ENCODE measurements at regions not wholly inside any gene's neighbourhood (a gene's known extent, or its start where the extent isn't known, plus 50 kb on each side); places are given as distances from the start of the nearest gene placed in this dataset.

DNA sequence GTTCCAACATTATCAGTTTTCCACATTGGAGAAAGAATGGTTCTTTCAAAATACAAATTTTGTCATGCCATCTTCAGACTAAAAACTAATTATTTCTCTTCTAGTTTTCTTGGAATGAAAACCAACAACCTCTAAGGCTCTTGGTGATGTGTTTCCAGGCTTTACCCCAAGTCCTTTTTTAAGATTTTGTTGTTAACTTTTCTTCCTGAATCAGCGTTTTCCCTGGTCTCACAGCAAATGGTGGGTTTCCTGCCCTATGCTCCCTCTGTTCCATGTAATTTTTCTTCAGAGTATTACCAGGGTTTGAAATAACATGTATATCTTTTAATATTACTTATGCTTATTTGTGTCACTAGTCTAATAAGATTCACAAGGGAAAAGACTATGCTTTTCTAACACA, 1311.9 kb downstream of the LRFN5 start:
- H3K4me3 ChIP-seq (ENCODE audit: low read depth, low read length), result no peak overlapping the region
- no peaks in the 10 kb centered on the region for H3K27me3 ChIP-seq (ENCODE audit: control insufficient read depth, insufficient read depth, low read length)
- no peak for FAIRE-seq
- TF ChIP-seq, protein P1, sequence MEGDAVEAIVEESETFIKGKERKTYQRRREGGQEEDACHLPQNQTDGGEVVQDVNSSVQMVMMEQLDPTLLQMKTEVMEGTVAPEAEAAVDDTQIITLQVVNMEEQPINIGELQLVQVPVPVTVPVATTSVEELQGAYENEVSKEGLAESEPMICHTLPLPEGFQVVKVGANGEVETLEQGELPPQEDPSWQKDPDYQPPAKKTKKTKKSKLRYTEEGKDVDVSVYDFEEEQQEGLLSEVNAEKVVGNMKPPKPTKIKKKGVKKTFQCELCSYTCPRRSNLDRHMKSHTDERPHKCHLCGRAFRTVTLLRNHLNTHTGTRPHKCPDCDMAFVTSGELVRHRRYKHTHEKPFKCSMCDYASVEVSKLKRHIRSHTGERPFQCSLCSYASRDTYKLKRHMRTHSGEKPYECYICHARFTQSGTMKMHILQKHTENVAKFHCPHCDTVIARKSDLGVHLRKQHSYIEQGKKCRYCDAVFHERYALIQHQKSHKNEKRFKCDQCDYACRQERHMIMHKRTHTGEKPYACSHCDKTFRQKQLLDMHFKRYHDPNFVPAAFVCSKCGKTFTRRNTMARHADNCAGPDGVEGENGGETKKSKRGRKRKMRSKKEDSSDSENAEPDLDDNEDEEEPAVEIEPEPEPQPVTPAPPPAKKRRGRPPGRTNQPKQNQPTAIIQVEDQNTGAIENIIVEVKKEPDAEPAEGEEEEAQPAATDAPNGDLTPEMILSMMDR (IDR thresholded peaks at IDR 0.05; ENCODE audit: insufficient read depth, low read length, severe bottlenecking), result no peak
- DNase-seq (ENCODE audit: low read depth), result no peak
- no peaks in the 10 kb centered on the region for H3K36me3 ChIP-seq (ENCODE audit: control insufficient read depth, insufficient read depth, low read length)

- no peak for DNase-seq (ENCODE audit: low read depth)
- Histone ChIP-seq H3K27me3 (ENCODE audit: control insufficient read depth, insufficient read depth, low read length) (no peaks in the 10 kb centered on the region), H3K36me3 (ENCODE audit: control insufficient read depth, insufficient read depth, low read length) (no peaks in the 10 kb centered on the region), H3K4me3 (ENCODE audit: low read depth, low read length) (no peak overlapping the region)
- FAIRE-seq, result no peak
- TF ChIP-seq, protein P1 (IDR thresholded peaks at IDR 0.05; ENCODE audit: insufficient read depth, low read length, severe bottlenecking), result no peak
Observed at GRCh38 chr14:42911642-42912041, 1305.0 kb downstream of the LRFN5 start.

- TF ChIP-seq, protein P1 (IDR thresholded peaks at IDR 0.05; ENCODE audit: insufficient read depth, low read length, severe bottlenecking), result no peak
- Histone ChIP-seq H3K36me3 (ENCODE audit: control insufficient read depth, insufficient read depth, low read length) (no peaks in the 10 kb centered on the region), H3K27me3 (ENCODE audit: control insufficient read depth, insufficient read depth, low read length) (no peaks in the 10 kb centered on the region), H3K4me3 (ENCODE audit: low read depth, low read length) (no peak overlapping the region)
- no peak for DNase-seq (ENCODE audit: low read depth)
- FAIRE-seq, result no peak
Observed at GRCh38 chr14:42909659-42910058, 1303.0 kb downstream of the LRFN5 start.

DNA sequence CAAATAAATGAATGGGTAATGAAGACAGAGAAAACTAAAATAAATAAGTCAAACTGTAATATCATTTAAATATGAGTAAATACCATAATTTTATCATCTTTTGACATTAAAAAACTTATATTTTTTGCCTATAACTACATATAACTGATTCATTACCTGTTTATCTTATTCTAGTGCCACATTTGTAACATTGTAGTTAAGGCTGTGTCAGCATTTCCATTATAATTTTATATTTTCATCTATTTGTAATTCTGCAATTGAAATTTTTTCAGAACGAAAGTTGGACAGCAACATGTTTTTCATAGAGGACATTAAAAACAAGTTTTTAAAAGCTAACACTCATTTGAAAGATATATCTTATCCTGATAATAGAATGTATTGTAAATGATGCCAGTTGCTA, 1286.5 kb downstream of the LRFN5 start:
- no peaks in the 10 kb centered on the region for H3K27me3 ChIP-seq (ENCODE audit: control insufficient read depth, insufficient read depth, low read length)
- no peaks in the 10 kb centered on the region for H3K36me3 ChIP-seq (ENCODE audit: control insufficient read depth, insufficient read depth, low read length)
- DNase-seq (ENCODE audit: low read depth) (no peak), FAIRE-seq (no peak)
- no peak overlapping the region for H3K4me3 ChIP-seq (ENCODE audit: low read depth, low read length)
- TF ChIP-seq, protein P1 (IDR thresholded peaks at IDR 0.05; ENCODE audit: insufficient read depth, low read length, severe bottlenecking), result no peak

DNA sequence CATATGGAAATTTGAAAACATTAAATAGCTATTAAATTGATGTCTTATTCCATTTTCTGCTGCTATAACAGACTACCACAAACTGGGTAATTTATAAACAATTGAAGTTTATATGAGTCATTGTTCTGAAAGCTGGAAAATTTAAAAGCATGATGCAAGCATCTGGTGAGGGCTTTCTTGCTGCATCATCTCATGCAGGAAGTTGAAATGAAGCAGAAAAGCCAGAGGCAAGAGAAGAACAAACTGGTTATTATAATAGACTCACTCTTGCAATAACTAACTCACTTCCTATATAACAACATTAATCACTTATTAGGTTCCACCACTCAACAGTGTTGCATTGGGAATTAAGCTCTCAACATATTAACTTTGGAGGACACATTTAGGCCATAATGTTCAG, 1277.4 kb downstream of the LRFN5 start:
- peak; percentile 64 for DNase-seq (ENCODE audit: low read depth)

DNA sequence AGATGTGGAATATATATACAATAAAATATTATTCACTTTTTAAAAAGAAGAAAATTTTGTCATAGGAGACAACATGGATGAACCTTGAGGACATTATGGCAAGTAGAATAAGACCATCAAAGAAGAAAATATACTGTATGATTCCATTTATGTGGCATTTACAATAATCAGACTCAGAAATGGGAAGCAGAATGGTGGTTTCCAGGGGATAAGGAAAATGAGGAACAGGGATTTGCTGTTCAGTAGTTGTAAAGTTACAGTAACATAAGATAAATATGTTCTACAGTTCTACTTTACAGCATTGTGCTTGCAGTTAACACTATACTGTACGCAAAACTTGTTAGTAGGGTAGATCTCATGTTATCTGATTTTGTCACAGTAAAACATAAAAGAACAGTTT, 1271.0 kb downstream of the LRFN5 start:
- DNase-seq (ENCODE audit: low read depth) (no peak), FAIRE-seq (no peak)

More for the DNA sequence above, 1277.4 kb downstream of the LRFN5 start:
- H3K4me3 ChIP-seq (ENCODE audit: low read depth, low read length), result no peak overlapping the region
- TF ChIP-seq, protein P1 (IDR thresholded peaks at IDR 0.05; ENCODE audit: insufficient read depth, low read length, severe bottlenecking), result no peak
- FAIRE-seq, result no peak
- H3K36me3 ChIP-seq (ENCODE audit: control insufficient read depth, insufficient read depth, low read length), result no peaks in the 10 kb centered on the region
- no peaks in the 10 kb centered on the region for H3K27me3 ChIP-seq (ENCODE audit: control insufficient read depth, insufficient read depth, low read length)

More for the DNA sequence above, 1271.0 kb downstream of the LRFN5 start:
- H3K27me3 ChIP-seq (ENCODE audit: control insufficient read depth, insufficient read depth, low read length), result no peaks in the 10 kb centered on the region
- TF ChIP-seq, protein P1 (IDR thresholded peaks at IDR 0.05; ENCODE audit: insufficient read depth, low read length, severe bottlenecking), result no peak
- no peaks in the 10 kb centered on the region for H3K36me3 ChIP-seq (ENCODE audit: control insufficient read depth, insufficient read depth, low read length)
- H3K4me3 ChIP-seq (ENCODE audit: low read depth, low read length), result no peak overlapping the region
